HS-5 (cell line): ENCODE measurements at regions not wholly inside any gene's neighbourhood (a gene's known extent, or its start where the extent isn't known, plus 50 kb on each side); places are given as distances from the start of the nearest gene placed in this dataset.

Experiments used
- DNase-seq: peaks from one replicate; pipeline ENCODE4 v3.0.0-alpha.2; 2012; ENCODE audit warnings: low read depth

GRCh38 chr6:166842607-166843006 is 113.7 kb downstream of the RNASET2 start:
- no peak for DNase-seq

GRCh38 chr6:166841216-166841615 is 115.1 kb downstream of the RNASET2 start:
- no peak for DNase-seq

GRCh38 chr6:166839569-166839968 is 116.8 kb downstream of the RNASET2 start:
- DNase-seq = no peak

DNA sequence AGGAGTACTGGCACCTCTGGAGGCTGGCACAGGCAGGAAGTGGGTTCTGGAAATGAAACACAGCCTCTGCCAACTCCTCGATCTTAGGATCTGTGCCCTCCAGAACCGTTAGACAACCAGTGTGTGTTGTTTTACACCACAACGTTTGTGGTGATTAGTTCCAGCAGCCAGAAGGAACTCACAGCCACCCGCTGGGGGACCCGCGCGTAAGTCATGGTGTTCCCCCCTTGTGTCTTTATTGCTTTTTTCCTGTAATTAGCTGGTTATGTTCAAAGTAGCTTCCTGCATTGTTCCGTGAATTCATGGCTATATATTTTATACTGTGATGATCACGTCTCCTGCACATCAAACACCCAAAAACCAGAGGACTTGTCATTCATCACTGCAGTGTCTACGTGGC is 117.4 kb downstream of the RNASET2 start:
- DNase-seq = no peak

GRCh38 chr6:166836785-166837718 is 119.3 kb downstream of the RNASET2 start:
- DNase-seq = no peak

GRCh38 chr6:166834049-166834448 is 122.3 kb downstream of the RNASET2 start:
- DNase-seq = no peak

- no peak for DNase-seq
Observed at GRCh38 chr6:166830891-166831363, 125.4 kb downstream of the RNASET2 start.

DNA sequence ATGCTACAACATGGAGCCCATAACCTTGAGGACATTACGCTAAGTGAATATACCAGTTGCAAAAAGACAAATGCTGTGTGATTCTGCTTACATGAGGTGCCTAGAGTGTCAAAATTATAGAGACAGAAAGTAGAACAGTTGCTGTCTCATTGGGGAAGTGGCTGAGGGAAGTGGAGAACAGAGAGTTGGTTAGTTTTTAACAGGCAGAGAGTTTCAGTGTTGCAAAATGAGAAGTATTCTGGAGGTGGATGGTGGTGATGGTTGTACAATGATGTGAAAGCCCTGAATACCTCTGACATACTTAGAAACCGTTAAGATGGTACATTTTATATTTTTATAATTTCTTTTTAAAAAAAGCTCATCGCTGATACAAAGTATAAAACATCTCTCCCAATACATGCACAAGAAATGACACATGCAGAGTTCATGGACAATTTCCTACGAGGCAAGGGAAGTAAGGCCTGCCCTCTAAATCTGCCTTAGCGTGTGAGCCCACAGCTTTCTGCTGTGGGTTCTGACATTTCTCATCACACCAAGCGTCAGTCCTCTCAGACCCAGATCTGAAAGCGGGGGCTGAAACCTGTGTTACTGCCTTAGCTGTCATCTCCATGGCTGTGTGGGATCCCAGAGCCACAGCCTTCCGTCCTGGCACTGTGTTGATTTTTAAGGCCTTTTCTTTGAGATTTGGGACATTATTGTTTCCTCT is 126.0 kb downstream of the RNASET2 start:
- DNase-seq = no peak

- no peak for DNase-seq
Observed at GRCh38 chr6:166826264-166826663, 130.1 kb downstream of the RNASET2 start.

DNA sequence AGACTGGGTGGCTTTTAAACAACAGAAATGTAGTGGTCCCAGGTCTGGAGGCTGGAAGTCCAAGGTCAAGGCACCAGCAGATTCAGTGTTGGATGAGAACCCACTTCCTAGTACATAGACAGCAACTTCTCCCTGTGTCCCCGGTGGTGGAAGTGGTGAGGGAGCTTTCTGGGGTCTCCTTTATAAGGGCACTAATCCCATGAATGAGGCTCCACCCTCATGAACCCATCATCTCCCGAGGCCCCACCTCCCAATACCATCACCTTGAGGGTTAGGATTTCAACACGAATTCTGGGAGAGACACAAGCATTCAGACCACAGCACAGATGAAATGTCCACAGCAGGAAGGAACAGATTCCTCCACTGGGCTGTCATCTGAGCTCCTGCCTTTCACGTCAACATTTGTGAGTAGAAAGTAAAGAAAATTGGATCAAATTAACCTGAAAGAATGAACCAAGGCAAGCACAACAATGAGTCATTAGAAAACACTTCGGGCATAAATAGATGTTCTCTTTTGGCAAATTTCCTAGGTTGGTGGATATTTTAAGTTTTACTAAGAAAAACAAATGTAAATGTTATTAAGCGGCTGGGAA is 130.7 kb downstream of the RNASET2 start:
- no peak for DNase-seq

GRCh38 chr6:166824880-166825250 is 131.5 kb downstream of the RNASET2 start:
- no peak for DNase-seq

DNA sequence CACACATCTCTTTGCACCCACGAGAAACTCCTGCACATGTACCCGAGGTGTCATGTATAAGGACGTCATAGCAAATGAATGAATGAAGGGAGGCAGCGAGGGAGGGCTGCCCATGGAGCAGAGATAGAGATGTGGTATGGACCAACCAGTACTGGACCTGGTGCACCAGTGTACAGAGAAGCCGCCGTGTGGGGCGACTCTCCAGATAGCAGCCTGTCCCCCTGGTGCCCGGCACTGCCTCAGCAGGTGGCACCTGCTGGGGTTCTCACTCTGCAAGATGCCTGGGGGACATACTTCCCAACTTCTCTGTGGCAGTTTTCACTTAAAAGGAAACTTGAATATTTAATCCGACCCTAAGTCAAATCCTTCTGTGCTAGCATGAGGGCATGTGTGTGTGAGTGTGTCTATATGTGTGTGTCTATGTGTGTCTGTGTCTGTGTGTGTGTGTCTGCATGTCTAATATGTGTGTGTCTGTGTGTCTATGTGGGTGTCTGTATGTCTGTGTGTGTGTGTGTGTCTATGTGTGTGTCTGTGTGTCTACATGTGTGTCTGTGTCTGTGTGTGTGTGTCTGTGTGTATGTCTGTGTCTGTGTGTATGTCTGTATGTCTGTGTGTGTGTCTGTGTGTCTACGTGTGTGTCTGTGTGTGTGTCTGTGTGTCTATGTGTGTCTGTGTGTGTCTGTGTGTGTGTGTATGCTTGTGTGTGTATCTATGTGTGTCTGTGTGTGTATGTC is 132.0 kb downstream of the RNASET2 start:
- no peak for DNase-seq

GRCh38 chr6:166822609-166823008 is 133.7 kb downstream of the RNASET2 start:
- DNase-seq = no peak

- DNase-seq = no peak
Observed at GRCh38 chr6:166820483-166820882, 135.9 kb downstream of the RNASET2 start.

DNA sequence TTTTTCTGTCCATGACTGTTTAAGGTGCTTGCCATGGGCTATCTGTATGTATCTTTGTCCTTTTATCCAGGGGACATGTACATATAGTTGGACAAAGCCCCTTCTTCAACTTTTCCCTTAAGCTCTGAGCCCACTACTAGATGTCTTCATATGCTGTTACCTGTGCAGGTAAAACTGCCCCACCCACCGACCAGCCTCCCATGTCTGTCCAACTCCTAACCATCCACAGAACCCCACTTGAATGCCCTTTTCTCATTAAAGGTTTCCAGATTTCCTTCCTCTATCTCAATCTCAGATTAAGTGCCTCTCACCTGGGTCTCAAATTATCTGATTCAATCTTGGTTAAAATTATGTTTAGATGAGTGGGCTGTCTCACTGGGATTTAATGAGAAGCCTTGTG is 136.3 kb downstream of the RNASET2 start:
- DNase-seq = no peak

DNA sequence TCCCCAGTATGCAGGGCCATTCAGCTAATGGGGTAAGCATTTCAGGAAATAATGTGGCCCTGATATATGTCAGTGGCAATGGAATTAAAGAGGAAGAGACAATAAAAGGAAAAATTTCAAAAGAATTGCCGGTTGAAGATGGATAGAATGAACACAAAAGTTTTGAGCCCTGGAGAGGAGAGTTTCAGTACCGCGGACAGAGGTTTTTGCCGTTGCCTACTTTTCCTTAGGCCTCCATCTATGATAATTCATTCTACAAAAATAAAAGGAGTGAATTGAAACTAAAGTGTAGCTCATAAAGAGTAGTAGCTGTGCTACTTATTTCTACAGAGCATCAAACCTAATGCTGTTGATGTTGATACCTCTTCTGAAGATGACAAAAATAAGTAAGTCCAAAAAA is 140.7 kb downstream of the RNASET2 start:
- no peak for DNase-seq

DNA sequence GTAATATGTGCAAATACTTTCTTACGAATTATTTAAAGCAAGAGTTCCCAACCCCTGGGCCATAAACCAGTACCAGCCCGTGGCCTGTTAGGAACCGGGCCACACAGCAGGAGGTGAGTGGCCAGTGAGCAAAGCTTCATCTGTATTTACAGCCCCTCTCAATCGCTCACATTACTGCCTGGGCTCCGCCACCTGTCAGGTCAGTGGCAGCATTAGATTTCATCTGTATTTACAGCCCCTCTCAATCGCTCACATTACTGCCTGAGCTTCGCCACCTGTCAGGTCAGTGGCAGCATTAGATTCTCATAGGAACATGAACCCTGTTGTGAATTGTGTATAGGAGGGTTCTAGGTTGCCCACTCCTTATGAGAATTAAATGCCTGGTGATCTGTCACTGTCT is 142.0 kb downstream of the RNASET2 start:
- DNase-seq = no peak

DNA sequence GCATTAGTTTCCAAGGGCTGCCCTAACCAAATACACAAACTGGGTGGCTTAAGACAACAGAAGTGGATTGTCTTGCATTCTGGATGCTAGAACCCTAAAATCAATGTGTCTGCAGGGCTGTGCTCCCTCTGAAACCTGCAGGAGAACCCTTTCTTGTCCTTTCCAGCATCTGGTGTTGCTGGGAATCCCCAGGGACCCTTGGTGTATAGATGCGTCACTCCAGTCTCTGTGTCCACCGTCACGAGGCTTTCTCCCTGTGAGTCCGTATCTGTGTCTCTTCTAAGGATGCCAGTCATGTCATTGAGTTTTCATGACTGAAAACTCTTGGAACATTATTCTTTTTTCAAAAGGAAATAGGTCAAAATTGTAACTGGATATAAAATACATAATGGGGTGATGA is 142.9 kb downstream of the RNASET2 start:
- DNase-seq = no peak

DNA sequence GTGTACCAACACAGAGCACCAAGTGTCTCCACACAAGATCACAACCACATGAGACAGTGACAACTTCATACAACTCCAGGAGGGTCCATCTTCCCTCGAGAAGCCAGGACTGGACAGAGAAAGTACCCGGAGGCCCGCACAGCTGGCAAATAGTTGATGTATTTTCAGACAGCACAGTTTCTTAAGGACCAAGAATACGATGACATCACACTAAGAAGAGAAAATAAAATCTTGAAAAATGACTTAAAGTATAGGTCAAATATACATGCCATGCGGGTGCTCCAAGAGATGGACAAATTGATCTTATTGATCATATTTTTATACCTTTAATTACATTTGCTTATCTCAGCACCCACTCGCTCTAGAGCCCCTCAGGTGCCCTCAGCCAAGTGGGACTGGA is 145.5 kb downstream of the RNASET2 start:
- no peak for DNase-seq

- DNase-seq = no peak
Observed at GRCh38 chr6:166809721-166810120, 146.6 kb downstream of the RNASET2 start.

GRCh38 chr6:166806962-166807757 is 149.2 kb downstream of the RNASET2 start:
- no peak for DNase-seq
